Tibial artery (tissue), 4 donors: ENCODE measurements at regions not wholly inside any gene's neighbourhood (a gene's known extent, or its start where the extent isn't known, plus 50 kb on each side); places are given as distances from the start of the nearest gene placed in this dataset.

ENCODE experiments used
- DNase-seq, 2 donors: peaks; one replicate each; pipeline ENCODE4 v3.0.0-alpha.2; 2019
- H3K27ac ChIP-seq, 2 donors: fragments of 200-600 bp; sonication (generic) in 1 of 2; 1 replicate in 1 of 2; 2 replicates in 1 of 2; pipeline ENCODE4 v1.5.1; 2018 to 2019; ENCODE audit warnings: mild to moderate bottlenecking in 1 of 2
- H3K27me3 ChIP-seq, 2 donors: fragments of 200-600 bp; sonication (generic) in 1 of 2; one replicate each; pipeline versions ENCODE4 v1.5.1 to v1.6.0; 2016 to 2019
- H3K36me3 ChIP-seq, 3 donors: fragments of 200-600 bp; sonication (generic) in 2 of 3; one replicate each; pipeline ENCODE4 v1.5.1; 2016 to 2019; ENCODE audit warnings: mild to moderate bottlenecking in 2 of 3
- H3K4me1 ChIP-seq, 4 donors: fragments of 200-600 bp; sonication (generic) in 2 of 4; 1 replicate in 3 of 4; 2 replicates in 1 of 4; pipeline ENCODE4 v1.5.1; 2016 to 2019
- H3K4me3 ChIP-seq, 2 donors: fragments of 200-600 bp; sonication (generic) in 1 of 2; 1 replicate in 1 of 2; 2 replicates in 1 of 2; pipeline ENCODE4 v1.5.1; 2018 to 2019; ENCODE audit warnings: mild to moderate bottlenecking in 2 of 2
- H3K9me3 ChIP-seq, 3 donors: fragments of 200-600 bp; sonication (generic) in 1 of 3; one replicate each; pipeline ENCODE4 v1.5.1; 2016 to 2019
- CTCF ChIP-seq, 2 experiments: fragments of 200-600 bp in 1 of 2; fragments of 450-650 bp in 1 of 2; IDR thresholded peaks; one replicate each; pipeline ENCODE4 v1.5.1; 2017 to 2019; ENCODE audit warnings: antibody characterized with exemption in 2 of 2, mild to moderate bottlenecking in 1 of 2, moderate library complexity in 1 of 2
- intact Hi-C: fragments of 100-400 bp; cut with DNase I; formaldehyde crosslinking; loops from one replicate; pipeline ENCODE4 v1.15.0; 2023; ENCODE audit warnings: low total_unique reads

GRCh38 chr4:116150152-116150551 lies 935.2 kb downstream of the TRAM1L1 start:
- Histone ChIP-seq H3K9me3 (no peaks in the 10 kb centered on the region), H3K27me3 (no peaks in the 10 kb centered on the region), H3K36me3 (no peaks in the 10 kb centered on the region), H3K27ac (no peak overlapping the region), H3K4me3 (no peak overlapping the region), H3K4me1 (no peaks in the 10 kb centered on the region)
- DNase-seq: no peak
- no peak for TF ChIP-seq CTCF (IDR thresholded peaks at IDR 0.05)
- intact Hi-C loops: no loop called here

- no peaks in the 10 kb centered on the region for H3K9me3 ChIP-seq
- no peak for TF ChIP-seq CTCF (IDR thresholded peaks at IDR 0.05)
- no peak overlapping the region for H3K27ac ChIP-seq
- no peaks in the 10 kb centered on the region for H3K4me1 ChIP-seq
- no peak for DNase-seq
- intact Hi-C loops: no loop called here
- no peaks in the 10 kb centered on the region for H3K36me3 ChIP-seq
- no peak overlapping the region for H3K4me3 ChIP-seq
- no peaks in the 10 kb centered on the region for H3K27me3 ChIP-seq
These were observed 942.2 kb downstream of the TRAM1L1 start for GRCh38 chr4:116143198-116143597.

GRCh38 chr4:116132946-116133345 lies 952.4 kb downstream of the TRAM1L1 start:
- Histone ChIP-seq H3K27ac (no peak overlapping the region), H3K4me3 (no peak overlapping the region), H3K9me3 (no peaks in the 10 kb centered on the region), H3K27me3 (no peaks in the 10 kb centered on the region), H3K36me3 (no peaks in the 10 kb centered on the region), H3K4me1 (no peaks in the 10 kb centered on the region)
- TF ChIP-seq CTCF (IDR thresholded peaks at IDR 0.05): no peak
- DNase-seq: no peak
- intact Hi-C loops: no loop called here

GRCh38 chr4:116126794-116127193 lies 958.6 kb downstream of the TRAM1L1 start:
- no peaks in the 10 kb centered on the region for H3K36me3 ChIP-seq
- no peaks in the 10 kb centered on the region for H3K27me3 ChIP-seq
- intact Hi-C loops: no loop called here
- DNase-seq: no peak
- no peak overlapping the region for H3K4me3 ChIP-seq
- H3K9me3 ChIP-seq: no peaks in the 10 kb centered on the region
- H3K27ac ChIP-seq: no peak overlapping the region
- no peak for TF ChIP-seq CTCF (IDR thresholded peaks at IDR 0.05)
- H3K4me1 ChIP-seq: no peaks in the 10 kb centered on the region

GRCh38 chr4:116122124-116122523 lies 963.3 kb downstream of the TRAM1L1 start:
- intact Hi-C loops: no loop called here

More at GRCh38 chr4:116122124-116122523, 963.3 kb downstream of the TRAM1L1 start:
- no peaks in the 10 kb centered on the region for H3K27me3 ChIP-seq
- no peaks in the 10 kb centered on the region for H3K9me3 ChIP-seq
- H3K27ac ChIP-seq: no peak overlapping the region
- no peaks in the 10 kb centered on the region for H3K4me1 ChIP-seq
- DNase-seq: no peak
- no peak overlapping the region for H3K4me3 ChIP-seq
- H3K36me3 ChIP-seq: no peaks in the 10 kb centered on the region
- TF ChIP-seq CTCF (IDR thresholded peaks at IDR 0.05): no peak
